ENCODE measurements at regions not wholly inside any gene's neighbourhood (a gene's known extent, or its start where the extent isn't known, plus 50 kb on each side); places are given as distances from the start of the nearest gene placed in this dataset.

DNA sequence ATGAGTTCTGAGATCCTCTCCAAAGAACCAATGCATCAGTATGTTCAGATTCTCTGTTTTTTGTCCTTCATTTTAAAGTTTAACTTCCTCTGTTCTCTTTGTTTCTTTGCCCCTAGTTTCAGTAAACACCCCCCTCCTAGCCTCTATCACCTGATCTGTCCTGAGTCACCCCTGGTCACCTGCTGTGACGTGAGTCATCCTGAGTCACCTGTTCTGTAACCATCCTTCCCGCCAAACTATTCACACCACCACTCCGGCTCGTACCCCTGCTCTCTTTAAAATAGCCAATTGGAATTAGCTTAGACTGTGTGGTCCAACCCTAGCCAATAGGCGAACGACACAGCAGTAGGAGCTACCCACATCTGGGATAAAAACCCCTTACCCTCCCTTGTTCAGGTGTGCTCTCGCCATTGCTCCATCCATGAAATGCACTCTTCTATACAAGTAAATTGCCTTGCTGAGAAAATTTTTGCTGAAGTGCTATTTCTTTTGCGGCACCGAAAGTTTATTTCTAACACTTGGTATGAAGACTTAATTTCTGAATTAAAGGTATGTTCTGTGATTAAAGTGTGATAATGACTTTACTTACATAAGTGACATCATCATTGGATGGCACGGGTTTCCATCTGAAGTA is 318.4 kb downstream of the AASDHPPT start:
- H3K9me3 Mint-ChIP-seq, result peaks cover 7% of the 10 kb centered on the region
- peaks cover 16% of the 10 kb centered on the region for H3K4me1 Mint-ChIP-seq
- H3K36me3 Mint-ChIP-seq (ENCODE audit: low read depth), result no peaks in the 10 kb centered on the region
- TF ChIP-seq, protein P1, sequence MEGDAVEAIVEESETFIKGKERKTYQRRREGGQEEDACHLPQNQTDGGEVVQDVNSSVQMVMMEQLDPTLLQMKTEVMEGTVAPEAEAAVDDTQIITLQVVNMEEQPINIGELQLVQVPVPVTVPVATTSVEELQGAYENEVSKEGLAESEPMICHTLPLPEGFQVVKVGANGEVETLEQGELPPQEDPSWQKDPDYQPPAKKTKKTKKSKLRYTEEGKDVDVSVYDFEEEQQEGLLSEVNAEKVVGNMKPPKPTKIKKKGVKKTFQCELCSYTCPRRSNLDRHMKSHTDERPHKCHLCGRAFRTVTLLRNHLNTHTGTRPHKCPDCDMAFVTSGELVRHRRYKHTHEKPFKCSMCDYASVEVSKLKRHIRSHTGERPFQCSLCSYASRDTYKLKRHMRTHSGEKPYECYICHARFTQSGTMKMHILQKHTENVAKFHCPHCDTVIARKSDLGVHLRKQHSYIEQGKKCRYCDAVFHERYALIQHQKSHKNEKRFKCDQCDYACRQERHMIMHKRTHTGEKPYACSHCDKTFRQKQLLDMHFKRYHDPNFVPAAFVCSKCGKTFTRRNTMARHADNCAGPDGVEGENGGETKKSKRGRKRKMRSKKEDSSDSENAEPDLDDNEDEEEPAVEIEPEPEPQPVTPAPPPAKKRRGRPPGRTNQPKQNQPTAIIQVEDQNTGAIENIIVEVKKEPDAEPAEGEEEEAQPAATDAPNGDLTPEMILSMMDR (IDR thresholded peaks at IDR 0.05), result no peak
- no peak overlapping the region for H3K27ac Mint-ChIP-seq
- H3K27me3 Mint-ChIP-seq (ENCODE audit: low read depth, poor library complexity), result peaks cover 3% of the 10 kb centered on the region
- DNase-seq, result no peak
- H3K4me3 Mint-ChIP-seq, result no peak overlapping the region

DNA sequence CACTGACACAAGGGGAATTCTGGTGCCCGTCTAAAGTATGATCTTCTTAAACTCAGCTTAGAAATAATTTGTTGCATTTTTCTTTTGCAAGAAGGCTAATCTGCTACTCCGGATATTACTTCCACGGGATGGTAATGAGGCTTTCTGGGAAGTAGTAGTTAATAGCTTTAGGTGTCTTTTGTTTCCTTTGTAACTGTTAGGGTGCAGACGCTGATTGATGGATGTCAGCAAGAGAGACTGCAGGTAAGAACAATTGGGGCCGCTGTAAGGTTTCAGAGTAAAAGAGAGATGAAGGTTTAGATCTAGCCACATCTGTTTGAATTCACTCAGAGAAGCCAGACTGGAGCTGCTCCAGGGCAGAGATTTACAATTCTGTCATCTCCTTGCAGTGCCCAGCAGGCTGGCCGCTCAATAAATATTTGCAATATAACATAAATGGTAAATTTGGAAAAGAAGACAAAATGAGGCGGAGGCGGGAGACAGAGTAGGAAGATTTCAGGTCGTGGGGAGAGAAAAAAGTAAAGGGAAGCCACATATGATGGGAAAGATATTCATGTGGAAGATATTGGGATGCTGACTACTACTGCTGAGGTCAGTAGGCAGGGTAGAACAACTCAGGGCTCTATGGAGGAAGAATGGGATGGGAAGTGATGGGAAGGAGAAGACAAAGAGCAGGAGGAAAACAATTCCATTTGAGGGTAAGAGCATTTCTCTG is 320.5 kb downstream of the AASDHPPT start:
- Mint-ChIP-seq H3K4me1 (peaks cover 16% of the 10 kb centered on the region), H3K4me3 (no peak overlapping the region), H3K27me3 (ENCODE audit: low read depth, poor library complexity) (peaks cover 3% of the 10 kb centered on the region), H3K27ac (peak overlapping the region; percentile 6), H3K36me3 (ENCODE audit: low read depth) (no peaks in the 10 kb centered on the region), H3K9me3 (peaks cover 7% of the 10 kb centered on the region)
- TF ChIP-seq, protein P1 (IDR thresholded peaks at IDR 0.05), result no peak
- no peak for DNase-seq

DNA sequence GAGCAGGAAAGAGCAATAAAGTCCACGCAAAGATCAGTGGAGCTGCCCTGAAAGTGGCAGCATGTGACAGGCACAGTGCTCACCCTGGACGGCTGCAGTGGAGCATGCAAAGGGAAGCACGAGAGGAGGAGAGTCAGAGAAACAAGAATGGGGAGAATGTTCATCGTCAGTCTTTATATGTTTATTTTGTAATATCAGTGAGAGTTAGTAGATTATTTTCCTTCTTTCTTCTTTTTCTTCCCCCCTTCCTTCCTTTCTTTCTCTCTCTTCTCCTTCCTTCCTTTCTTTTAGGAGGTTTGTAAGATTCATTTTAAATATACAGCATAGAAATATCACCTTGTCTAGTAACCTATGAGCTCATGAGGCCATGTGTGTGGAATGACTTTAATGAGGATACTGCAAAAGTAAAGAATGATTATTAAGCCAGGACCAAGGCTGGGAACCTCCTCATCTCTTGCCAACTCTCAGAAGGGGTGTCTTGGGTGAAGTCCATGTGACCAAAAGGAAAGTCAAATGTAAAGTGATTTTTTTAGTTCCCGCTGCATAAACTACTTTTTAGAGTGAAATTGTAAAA is 321.1 kb downstream of the AASDHPPT start:
- peak; percentile 10 for DNase-seq
- TF ChIP-seq, protein P1 (IDR thresholded peaks at IDR 0.05), result no peak
- Mint-ChIP-seq H3K27ac (no peak overlapping the region), H3K4me3 (no peak overlapping the region), H3K36me3 (ENCODE audit: low read depth) (no peaks in the 10 kb centered on the region), H3K4me1 (peaks cover 16% of the 10 kb centered on the region), H3K27me3 (ENCODE audit: low read depth, poor library complexity) (peaks cover 3% of the 10 kb centered on the region), H3K9me3 (peaks cover 7% of the 10 kb centered on the region)

DNA sequence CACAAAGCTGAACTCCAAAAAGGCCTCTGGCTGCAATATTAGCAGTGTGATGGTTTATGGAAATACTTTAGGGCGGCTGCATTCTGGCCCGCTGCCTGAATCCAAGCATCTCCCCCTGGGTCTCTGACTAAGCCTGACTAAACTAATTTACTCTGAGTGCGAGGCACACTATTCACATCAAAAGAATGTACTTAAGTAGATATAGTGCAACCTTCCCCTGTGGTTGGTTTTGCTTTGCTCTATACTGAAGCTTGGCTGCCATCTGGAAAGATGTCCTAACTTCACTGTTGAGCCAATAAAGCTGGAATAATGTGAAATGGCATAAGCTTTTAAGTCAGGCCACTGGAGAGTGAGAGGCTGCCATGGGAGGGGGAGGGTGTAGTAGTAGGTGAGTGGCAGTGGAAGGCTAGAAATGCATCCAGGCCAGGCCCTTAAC is 321.6 kb downstream of the AASDHPPT start:
- Mint-ChIP-seq H3K27me3 (ENCODE audit: low read depth, poor library complexity) (peaks cover 3% of the 10 kb centered on the region), H3K4me1 (peaks cover 16% of the 10 kb centered on the region), H3K4me3 (no peak overlapping the region), H3K36me3 (ENCODE audit: low read depth) (no peaks in the 10 kb centered on the region), H3K9me3 (peaks cover 7% of the 10 kb centered on the region), H3K27ac (no peak overlapping the region)
- TF ChIP-seq, protein P1 (IDR thresholded peaks at IDR 0.05), result no peak
- DNase-seq, result no peak

DNA sequence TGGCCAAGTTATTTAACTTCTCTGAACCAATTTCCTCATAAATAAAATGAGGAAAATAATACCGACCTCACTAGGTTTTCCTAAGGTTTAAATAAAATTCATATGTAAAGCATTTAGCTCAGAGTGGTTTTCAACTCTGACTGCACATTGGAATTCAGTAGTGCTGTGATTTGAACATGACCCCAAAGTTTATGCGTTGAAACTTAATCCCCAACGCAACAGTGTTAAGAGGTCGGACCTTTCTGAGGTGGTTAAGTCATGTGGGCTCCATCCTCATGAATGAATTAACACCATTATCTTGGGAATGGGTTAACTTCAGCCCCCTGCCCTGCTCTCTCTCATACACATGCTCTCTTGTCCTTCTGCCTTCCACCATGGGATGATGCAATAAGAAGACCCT is 322.2 kb downstream of the AASDHPPT start:
- Mint-ChIP-seq H3K9me3 (peaks cover 7% of the 10 kb centered on the region), H3K4me3 (no peak overlapping the region), H3K27me3 (ENCODE audit: low read depth, poor library complexity) (peaks cover 3% of the 10 kb centered on the region), H3K4me1 (peaks cover 16% of the 10 kb centered on the region), H3K27ac (no peak overlapping the region), H3K36me3 (ENCODE audit: low read depth) (no peaks in the 10 kb centered on the region)
- TF ChIP-seq, protein P1 (IDR thresholded peaks at IDR 0.05), result no peak
- DNase-seq, result no peak

Measured in nephron progenitor cell (in vitro differentiated cells).